ENCODE measurements at regions not wholly inside any gene's neighbourhood (a gene's known extent, or its start where the extent isn't known, plus 50 kb on each side); places are given as distances from the start of the nearest gene placed in this dataset.
A peak's percentile ranks its signal among the peaks of the same experiment; 100 is the strongest.

- TF ChIP-seq, protein P1, sequence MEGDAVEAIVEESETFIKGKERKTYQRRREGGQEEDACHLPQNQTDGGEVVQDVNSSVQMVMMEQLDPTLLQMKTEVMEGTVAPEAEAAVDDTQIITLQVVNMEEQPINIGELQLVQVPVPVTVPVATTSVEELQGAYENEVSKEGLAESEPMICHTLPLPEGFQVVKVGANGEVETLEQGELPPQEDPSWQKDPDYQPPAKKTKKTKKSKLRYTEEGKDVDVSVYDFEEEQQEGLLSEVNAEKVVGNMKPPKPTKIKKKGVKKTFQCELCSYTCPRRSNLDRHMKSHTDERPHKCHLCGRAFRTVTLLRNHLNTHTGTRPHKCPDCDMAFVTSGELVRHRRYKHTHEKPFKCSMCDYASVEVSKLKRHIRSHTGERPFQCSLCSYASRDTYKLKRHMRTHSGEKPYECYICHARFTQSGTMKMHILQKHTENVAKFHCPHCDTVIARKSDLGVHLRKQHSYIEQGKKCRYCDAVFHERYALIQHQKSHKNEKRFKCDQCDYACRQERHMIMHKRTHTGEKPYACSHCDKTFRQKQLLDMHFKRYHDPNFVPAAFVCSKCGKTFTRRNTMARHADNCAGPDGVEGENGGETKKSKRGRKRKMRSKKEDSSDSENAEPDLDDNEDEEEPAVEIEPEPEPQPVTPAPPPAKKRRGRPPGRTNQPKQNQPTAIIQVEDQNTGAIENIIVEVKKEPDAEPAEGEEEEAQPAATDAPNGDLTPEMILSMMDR (IDR thresholded peaks at IDR 0.05; ENCODE audit: borderline replicate concordance, extremely low read depth, low read length, poor library complexity, severe bottlenecking): peak; percentile 78
- TF ChIP-seq EZH2 (IDR thresholded peaks at IDR 0.05; ENCODE audit: borderline replicate concordance, low read depth, low read length, severe bottlenecking): no peak
These were observed 106.0 kb downstream of the MEX3B start for GRCh38 chr15:81939604-81940440.

Measured in DND-41 (cell line).